Panc1 (cell line): ENCODE measurements at regions not wholly inside any gene's neighbourhood (a gene's known extent, or its start where the extent isn't known, plus 50 kb on each side); places are given as distances from the start of the nearest gene placed in this dataset.

Source experiments
- CTCF ChIP-seq: fragments of 450-650 bp; IDR thresholded peaks from 2 replicates; pipeline ENCODE4 v1.5.1; 2017; ENCODE audit warnings: mild to moderate bottlenecking
- POLR2AphosphoS5 ChIP-seq: IDR thresholded peaks from 2 replicates; pipeline ENCODE4 v1.6.1; 2012; ENCODE audit warnings: mild to moderate bottlenecking, low read depth, low read length, moderate library complexity

- no peak for TF ChIP-seq CTCF
- no peak for TF ChIP-seq POLR2AphosphoS5
Observed at GRCh38 chr6:66858196-66858595, 1151.2 kb upstream of the EYS start.
